Activated effector memory CD4-positive, alpha-beta T cell treated with Interleukin-2 at 50 U/mL for 16 hours (primary cell): ENCODE measurements at regions not wholly inside any gene's neighbourhood (a gene's known extent, or its start where the extent isn't known, plus 50 kb on each side); places are given as distances from the start of the nearest gene placed in this dataset.
"Not testable (repeated sequence)": the region's sequence is repeated elsewhere in the genome, so short reads cannot be mapped to it uniquely, and the experiment has no call there.

ENCODE experiments used
- DNase-seq: peaks from one replicate; pipeline ENCODE4 v3.0.0-alpha.2; 2020

DNA sequence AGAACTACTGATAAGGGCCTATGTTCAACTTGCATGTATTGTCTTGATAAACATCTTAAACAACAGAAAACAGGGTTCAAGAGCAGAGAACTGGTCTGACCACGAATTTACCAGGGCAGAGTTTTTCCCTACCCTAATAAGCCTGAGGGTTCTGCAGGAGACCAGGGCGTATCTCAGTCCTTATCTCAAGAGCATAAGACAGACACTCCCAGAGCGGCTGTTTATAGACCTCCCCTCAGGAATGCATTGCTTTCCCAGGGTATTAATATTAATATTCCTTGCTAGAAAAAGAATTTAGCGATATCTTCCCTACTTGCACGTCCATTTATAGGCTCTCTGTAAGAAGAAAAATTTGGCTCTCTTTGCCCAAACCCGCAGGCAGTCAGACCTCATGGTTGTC lies 637.2 kb downstream of the EPM2A start:
- DNase-seq, result not testable (repeated sequence)

DNA sequence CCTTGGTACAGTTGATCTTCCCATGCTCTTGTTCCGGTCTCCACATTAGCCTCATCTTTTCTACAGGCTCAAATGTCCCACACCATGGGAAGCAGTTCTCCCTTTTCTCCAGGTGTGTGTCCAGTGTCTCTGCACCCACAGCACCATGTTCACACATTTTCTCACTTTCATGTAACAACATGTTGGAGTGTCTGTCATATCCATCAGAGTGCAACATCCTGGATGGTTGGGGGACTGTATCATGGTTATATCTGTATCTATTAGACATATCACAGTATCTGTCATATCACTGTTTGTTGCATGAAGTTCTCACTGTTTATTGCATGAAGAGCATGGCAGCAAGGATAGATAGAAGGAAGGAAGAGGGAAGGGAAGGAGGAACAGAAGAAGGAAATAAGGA lies 635.6 kb downstream of the EPM2A start:
- no peak for DNase-seq

DNA sequence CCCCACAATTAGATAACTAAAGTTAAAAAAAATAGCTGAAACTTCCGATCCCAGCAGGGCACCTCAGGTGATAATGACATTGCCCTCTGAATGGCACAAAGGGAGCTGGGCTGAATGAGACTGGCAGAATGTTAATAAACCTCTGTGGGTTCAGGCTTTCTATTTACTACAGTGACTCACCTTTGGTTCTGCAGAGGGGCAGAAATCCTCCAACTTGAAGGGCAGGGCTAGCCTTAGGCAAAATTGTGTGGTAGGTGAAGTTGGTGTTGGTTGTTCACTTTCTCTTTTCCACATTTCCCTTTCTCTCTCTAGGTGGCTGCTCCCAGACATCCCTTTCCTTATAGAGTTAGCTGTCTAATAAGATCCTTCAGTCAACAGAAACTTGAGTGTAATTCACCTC lies 625.2 kb downstream of the EPM2A start:
- DNase-seq, result no peak

DNA sequence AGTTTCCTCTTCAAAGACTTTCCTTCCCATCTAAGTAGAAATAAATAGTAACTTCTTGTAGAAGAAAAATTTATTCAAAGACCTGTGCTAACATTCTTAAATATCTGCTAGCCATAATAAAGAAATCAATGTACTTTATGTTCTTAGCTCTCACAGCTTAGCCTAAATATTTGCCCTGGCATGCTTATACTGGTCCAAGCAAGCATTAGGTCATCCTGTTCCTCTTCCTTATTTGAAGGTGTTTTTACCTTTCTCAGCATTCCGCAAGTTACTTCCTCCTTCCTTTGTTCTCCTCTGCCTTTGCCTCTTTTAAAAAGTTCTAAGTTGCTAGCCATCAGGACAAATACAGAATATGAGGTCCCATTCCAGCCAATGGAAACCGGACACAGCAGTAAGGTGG lies 623.9 kb downstream of the EPM2A start:
- DNase-seq, result not testable (repeated sequence)

DNA sequence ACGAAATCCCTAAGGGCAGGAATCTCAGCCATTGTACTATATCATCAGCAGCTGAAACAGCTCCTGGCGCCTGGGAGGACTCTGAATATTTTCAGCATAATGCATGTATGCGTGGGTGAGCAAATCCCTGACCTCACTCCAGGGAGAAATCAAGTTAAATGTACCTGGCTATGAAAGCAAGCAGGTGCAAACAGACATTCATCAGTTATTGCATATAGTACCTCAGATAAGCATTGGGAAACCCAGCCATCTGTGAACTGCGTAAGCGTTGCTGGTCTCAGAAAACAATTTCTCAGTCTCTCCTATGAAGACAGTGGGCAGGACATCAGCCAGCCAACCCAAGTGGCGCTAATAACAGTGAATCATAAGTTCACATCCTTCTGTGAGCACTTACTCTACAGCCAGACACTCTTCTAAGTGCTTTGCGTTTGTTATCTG lies 622.6 kb downstream of the EPM2A start:
- DNase-seq, result no peak

DNA sequence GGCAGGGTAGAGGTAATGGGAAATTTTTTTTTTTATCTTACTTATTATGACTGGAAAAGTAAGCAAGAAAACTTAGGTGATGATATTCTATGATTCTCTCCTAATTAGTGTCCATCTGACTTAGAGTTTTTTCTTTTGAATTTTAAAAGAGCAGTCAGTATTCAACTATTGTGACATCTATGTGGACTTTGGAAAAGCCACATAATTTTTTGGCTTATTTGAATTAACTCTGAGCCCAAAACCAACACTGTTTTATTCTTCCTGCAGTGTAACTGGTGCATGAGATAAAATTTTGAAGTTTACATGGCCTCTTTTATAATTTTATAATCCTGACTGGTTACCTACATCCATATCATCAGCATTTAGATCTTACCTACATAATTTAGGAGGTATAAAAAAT lies 619.7 kb downstream of the EPM2A start:
- DNase-seq, result no peak

DNA sequence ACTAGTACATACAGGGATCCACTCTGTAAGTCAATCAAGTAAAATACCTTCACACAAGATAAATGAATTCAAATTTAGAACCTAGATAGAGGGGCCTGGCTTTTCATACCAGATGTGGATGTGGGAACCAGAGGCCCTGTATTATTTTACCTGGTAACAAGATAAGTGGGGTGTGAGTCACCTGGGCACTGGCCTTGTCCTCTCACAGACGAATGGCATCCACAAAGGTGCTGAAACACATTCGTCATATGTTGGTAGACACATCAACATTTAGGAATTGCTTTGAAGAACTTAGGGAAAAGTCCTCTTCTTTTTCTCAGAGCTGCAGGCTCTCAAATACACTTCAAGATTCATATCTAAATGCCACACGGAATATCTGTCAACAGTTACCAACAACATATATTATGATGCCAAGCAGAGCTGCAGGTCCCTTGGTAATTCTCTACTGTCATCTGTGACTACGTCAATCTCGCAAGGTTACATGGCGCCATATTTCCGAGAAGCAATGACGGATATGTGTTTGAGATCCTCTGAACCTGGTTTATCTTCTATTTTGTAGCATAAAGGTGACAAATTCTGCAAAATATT lies 618.6 kb downstream of the EPM2A start:
- no peak for DNase-seq

DNA sequence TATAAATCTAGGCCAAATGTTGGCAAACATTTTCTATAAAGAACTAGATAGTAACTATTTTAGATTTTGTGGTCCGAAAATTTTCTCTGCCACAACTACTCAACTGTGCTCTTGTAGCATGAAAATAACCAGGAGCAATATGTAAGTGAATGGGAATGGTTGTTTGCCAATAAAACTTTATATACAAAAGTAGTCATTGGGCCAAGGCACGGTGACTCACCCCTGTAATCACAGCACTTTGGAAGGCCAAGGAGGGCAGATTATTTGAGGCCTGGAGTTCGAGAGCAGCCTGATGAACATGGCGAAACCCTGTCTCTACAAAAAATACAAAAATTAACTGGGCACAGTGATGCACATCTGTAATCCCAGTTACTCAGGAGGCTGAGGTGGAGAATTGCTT lies 617.1 kb downstream of the EPM2A start:
- no peak for DNase-seq

DNA sequence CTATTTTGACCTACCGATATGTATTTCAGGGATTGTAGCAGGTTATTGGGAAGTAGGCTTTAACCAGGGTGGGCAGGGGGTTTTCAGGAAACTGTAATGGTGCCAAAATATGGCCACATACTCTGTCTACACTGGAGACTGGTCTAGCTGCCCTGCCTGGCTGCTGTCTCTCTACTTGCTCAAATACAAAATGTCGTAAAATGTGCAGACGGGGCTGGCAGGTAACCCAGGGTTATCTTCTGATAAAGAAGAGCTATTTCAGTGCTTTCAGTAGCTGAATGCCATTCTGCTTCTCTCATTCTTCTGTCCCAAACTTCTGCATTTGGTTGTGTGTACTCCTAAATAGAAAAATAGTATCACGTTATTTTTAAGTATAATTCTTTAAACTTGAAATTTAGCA lies 616.2 kb downstream of the EPM2A start:
- no peak for DNase-seq

DNA sequence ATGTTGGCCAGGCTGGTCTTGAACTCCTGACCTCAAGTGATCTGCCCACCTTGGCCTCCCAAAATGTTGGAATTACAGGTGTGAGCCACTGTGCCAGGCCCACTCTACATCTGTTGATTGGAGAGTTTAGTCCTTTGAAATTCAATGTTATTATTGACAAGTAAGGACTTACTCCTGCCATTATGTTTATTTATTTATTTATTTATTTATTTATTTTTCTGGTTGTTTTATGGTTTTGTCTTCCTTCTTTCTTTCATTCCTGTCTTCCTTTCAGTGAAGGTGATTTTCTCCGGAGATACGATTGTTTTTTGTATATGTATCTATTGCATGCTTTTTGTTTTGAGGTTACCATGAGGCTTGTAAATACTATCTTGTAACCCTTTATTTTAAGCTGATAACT lies 602.6 kb downstream of the EPM2A start:
- DNase-seq, result no peak

DNA sequence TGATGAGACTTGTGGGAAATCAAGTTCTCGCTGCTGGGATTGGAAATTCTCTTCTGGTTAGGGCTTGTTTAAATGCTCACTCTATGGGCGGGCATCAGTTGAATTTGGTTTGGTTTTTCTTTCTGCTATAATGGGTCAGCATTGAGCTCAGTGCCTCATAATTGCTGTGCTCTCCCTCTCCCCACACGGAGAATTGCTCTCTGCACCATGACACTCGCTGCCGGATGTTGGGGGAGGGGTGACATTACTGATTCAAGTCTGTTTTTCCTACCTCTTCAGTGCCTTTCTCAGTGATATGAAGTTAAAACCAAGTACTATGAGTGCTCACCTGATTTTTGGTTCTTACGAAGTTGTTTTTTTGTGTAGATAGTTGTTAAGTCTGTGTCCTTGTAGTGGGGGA lies 599.6 kb downstream of the EPM2A start:
- DNase-seq, result no peak

DNA sequence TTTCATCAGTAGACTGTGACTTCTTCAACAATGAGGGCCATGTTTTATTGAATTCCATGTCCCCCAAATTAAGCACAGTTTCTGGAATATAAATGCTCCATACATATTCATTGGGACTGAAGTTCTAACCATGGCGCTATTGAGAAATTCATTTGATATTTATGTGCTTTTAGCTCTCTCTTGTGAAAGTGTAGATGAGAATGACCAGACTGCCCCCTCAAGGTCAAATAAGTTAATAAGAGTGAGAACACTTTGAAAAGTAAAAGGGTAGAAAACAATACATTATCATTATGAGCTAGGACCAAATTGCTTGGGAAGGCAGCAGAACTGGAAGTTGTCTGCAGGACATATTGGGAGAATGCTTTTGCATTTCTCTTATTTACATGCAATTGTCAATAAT lies 597.9 kb downstream of the EPM2A start:
- DNase-seq, result no peak

DNA sequence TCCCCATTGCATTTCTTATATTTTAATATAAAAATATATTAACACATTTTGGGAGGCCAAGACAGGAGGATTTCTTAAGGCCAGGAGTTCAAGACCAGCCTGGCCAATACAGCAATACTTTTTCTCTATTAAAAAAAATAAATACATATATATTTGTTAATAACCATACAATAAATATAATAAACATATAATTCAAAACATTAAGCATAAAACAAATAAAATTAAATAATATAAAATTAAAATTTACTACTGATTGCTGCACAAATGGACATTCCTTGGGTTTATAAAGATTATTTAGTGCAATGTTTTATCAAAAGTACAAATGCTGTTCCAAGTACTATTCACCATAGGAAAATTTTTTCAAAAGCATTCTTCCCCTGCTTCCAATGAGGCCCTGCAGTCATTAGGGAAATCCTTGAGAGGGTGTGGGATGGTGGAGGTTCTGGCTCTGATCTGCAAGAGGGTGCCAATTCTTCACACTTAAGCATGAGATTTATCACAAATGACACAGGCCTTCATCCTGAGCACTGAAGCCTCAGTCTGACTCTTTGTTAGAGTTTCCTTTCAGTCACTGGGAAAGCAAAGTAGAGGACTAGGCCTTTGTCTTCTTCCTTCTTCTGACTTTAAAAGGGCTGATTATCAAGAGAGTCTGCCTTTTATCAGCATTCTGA lies 596.7 kb downstream of the EPM2A start:
- DNase-seq, result no peak

DNA sequence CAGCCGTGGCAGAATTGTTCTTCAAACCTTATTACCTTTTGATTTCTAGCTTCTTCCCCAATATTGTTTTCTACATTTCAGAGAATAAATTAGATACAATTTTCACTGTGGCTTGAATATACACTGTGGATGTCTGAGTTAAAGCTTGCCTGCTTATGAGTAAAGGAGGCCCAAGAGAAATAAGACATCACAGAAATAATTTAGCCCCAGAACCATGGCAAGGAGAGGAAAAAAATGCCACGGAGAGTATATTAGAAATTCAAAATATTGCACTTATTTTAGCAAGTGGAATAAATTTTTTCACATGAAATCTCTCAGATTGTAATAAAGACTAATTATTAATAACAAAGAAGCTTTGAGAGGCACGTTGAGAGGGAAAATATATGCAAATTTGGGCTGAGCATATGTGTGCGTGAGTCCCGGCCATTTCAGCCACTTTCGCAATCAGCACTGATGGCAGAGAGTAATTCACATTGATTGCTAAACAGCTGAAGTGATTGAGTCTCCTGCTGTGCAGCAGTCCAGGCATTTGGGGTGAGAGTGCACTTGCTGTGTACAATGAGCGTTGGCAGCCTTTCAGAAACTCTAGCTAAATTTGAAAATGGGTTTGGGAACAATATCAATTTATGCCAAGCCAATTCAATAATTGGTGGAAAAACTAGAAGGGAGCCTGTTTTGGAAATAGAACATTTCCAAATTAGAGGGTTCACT lies 596.0 kb downstream of the EPM2A start:
- DNase-seq, result no peak

DNA sequence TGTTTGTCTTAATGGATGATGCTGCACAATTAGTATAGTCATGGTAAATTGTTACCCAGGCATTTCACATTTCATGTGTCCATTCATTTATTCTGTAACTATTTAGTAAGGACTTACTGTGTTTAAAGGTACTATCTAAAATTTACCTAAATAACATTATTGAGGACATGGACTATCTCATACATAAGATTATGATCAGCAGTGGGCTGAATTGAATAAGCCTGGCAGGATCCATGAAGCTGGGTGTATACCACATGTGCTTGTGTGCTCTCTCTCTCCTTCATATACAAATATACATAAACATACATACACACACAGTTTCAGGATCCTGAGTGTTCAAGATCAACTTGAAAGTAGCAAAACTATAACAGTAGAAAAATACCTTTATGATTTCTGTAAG lies 595.4 kb downstream of the EPM2A start:
- no peak for DNase-seq

DNA sequence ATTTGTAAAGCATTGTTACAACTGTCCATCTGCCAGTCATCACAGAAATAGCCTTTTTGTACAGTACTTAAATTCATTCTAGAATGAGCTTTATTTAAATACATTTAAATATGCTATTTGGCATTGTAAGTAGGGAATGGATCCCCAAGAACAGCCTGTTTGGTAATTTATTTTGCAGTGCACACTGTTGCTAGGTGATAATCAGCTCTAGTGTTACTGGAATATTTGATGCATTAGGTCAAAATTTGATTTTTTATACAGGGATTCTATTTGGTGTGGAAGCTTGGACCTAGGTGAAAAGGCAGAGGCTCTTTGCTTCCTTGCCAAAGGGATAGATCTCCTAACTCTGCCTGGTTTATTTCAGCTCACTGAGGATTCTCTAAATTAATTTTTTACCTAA lies 593.7 kb downstream of the EPM2A start:
- no peak for DNase-seq

DNA sequence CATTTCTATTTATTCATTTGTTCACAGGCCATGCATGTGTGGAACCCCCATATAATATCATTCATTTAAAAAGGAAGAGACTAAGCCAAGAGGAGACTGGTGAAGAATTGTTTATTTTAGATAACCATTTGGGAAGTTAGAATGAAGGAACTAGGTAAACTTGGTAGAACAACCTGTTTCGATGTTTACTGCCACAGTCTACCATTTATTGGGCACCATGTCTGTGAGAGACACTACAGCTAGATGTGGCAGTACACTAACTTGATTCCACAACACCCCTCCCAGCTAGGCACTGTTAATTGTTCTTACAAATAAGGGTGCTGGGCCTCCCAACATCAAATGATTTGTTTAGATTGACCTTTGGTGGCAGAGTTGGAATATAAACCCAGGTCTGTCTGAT lies 592.4 kb downstream of the EPM2A start:
- DNase-seq, result no peak

DNA sequence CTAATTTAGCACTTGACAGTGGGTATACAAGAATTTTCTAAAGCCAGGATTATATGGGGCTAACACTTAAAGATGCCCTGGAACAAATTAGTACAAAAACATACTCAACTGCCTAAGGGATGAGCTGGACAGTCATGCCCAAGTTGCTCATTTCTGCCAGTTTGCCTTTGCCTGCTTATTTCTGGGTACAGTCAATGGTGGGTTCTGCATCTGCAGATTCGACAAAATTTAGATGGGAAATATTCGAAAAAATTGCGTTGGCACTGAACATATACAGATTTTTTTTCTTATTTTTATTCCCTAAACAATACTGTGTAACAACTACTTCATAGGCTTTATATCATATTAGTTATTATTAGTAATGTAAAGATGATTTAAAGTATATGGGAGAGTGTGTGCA lies 591.9 kb downstream of the EPM2A start:
- no peak for DNase-seq

DNA sequence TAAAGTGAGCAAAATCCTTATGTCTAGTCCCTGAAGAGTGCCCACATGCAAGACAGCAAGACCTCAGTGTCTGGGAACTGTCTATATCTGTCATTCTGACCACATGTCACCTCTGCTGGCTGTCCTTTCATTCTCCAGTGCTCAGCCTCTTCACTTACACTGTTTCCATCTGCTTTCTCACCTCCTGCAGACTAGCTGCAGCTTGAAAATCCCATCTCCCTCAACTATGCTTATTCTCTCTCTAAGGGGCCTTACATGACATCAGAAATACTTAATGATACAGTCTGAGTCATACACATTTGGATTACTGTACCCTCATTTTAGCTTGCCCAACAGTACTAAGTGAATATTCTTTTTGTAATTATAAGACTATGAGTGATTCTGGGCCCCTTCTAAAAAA lies 587.8 kb downstream of the EPM2A start:
- no peak for DNase-seq

DNA sequence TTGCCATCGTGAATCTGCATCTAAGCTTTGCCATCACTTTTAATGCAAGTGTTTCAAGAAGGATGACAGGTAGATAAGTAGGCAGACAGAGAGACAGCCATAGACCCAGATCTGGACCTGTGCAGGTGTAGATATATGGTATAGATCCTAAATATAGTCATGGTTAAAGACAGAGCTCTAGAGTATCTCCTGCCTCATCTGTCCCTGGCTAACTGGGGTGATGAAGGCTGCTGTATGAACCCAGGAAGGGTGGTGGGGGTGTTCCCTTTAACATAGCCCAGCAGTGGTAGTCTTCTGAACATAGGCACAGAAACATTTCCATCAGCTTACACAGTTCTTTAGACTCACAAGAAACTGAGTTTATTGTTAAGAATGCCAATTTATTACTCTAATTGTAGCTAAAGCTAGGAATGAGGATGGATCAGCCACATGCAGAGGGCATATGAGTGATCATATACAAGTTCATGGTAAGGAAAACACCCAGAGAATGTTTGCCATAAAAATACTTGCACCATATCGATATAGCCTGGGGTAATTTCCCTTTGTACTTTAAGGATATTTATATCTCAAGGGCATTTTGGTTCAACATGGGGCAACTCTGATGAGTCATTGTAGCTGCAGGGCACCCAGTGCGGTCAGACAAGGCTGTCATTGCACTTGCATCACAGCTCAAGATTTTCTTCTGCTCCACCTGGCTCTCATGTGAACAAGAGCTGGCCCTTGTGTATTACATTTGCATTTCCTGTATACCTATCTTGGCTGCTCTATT lies 587.2 kb downstream of the EPM2A start:
- DNase-seq, result no peak

DNA sequence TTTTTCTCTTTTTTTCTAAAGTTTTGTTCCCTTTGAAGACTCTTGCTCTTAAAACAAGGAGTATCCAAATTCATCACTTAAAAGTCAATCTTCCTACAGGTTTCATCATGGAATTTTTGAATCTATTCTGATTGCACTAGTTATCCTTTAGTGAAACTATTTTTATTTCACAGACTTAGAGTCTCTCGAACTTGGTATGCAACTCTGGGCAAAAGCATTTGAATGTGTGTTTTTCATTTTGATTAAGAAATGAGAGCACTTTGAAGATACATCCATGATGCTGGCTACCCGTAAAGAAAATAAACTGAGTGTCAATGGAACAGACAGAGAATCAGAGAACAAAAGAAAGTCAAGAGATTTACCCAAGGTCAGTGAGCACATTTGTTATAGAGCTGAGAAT lies 586.5 kb downstream of the EPM2A start:
- DNase-seq, result no peak

DNA sequence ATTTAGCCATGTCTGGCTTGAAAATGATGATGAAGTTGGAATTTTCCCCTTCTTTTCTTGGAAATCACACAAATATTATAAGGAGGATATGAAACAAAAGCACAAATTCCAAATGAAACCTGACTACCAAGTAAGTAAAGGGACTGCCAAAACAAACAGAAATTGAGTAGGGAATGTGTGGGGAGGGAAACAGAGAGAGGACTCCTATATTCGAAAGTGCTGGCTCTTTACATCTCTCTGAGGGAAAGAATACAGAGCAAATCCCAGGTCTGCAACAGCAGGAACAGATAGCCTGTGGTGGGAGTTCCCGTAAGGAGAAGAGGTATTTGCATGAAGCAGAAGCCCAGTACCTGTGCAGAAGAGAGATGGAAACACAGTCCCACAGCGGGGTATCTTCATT lies 583.7 kb downstream of the EPM2A start:
- DNase-seq, result no peak

DNA sequence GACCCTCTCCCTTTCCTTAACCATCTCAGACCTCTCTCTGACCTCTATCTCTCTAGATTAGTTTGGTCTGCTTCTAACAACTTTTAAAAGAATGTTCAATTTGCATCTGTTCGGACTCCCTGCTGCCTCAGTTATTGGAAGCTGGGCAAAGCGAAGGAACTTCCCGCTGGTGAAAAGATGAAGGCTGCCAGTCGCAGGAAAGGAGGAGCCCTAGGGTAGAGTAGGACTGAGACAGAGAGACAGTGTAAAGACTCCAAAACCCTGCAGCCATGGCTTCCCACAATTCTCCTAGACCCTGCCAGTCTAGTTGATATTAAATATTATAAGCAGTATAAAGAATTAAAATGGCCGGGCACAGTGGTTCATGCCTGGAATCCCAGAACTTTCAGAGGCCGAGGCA lies 581.8 kb downstream of the EPM2A start:
- DNase-seq, result no peak

DNA sequence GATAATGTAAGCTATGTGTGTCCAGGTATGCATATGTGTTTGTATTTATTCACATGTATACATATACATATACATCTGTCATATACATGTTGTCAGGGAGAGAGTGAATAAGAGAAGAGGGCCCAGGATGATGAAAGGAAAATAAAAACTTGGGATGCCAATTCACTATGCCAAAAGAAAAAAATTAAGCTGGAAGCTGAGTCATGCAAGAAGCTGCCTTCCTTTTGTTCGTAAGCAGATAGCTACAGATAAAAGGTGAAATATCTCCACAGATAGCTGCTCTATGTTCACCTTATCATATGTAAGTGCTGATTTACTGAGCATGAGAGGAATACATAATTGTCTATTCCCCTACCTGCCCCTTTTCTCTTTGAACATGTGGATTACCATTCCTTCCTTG lies 579.9 kb downstream of the EPM2A start:
- DNase-seq, result no peak
